Endothelial cell of umbilical vein (primary cell): ENCODE measurements at regions not wholly inside any gene's neighbourhood (a gene's known extent, or its start where the extent isn't known, plus 50 kb on each side); places are given as distances from the start of the nearest gene placed in this dataset.

Experiments used
- BruUV-seq: library from RNA; stranded (reverse); fragments of 400-500 nt; replicated peaks from 2 replicates; lab custom pipeline; 2021; lab: Mats Ljungman, UMichigan
- CTCF ChIA-PET: fragments of 300-600, 350-600 bp; sonication (Branson Sonifier 250); formaldehyde crosslinking; loops from one replicate; lab custom pipeline; 2021; ENCODE audit warnings: antibody characterized with exemption, inconsistent platforms; lab: Charles Lee
- POLR2A ChIA-PET: fragments of 300-600, 350-600 bp; sonication (Branson Sonifier 250); formaldehyde crosslinking; loops from one replicate; lab custom pipeline; 2021; ENCODE audit warnings: antibody characterized with exemption, inconsistent platforms; lab: Charles Lee
- DNase-seq: peaks from one replicate; pipeline ENCODE4 v3.0.0-alpha.2; 2011; ENCODE audit warnings: low read depth, low spot score
- FAIRE-seq: peaks from 2 replicates; lab custom pipeline; 2011; peaks lifted over from hg19 to GRCh38; lab: Jason Lieb, UNC
- H2AFZ ChIP-seq: 2 replicates; pipeline ENCODE4 v1.6.0; 2012; ENCODE audit warnings: low read depth, low read length, control low read depth, inconsistent platforms
- H3K27ac ChIP-seq: 2 replicates; pipeline ENCODE4 v1.5.1; 2011; ENCODE audit warnings: low read depth, mild to moderate bottlenecking, control low read depth, low read length, moderate library complexity; ENCODE audit not compliant: insufficient read depth
- H3K27me3 ChIP-seq, 2 experiments: 2 replicates each; pipeline versions ENCODE4 v1.6.0 to v1.6.1; 2011; ENCODE audit warnings: low read length in 2 of 2, mixed read lengths in 1 of 2; ENCODE audit not compliant: control insufficient read depth in 2 of 2, insufficient read depth in 2 of 2
- H3K36me3 ChIP-seq, 2 experiments: 2 replicates in 1 of 2; 3 replicates in 1 of 2; pipeline ENCODE4 v1.5.1; 2011; ENCODE audit warnings: low read length in 2 of 2, mild to moderate bottlenecking in 1 of 2, moderate library complexity in 1 of 2; ENCODE audit not compliant: control insufficient read depth in 2 of 2, insufficient read depth in 2 of 2; ENCODE audit errors: extremely low read depth in 1 of 2
- H3K4me1 ChIP-seq: 3 replicates; pipeline ENCODE4 v1.5.1; 2011; ENCODE audit warnings: mild to moderate bottlenecking, low read length; ENCODE audit not compliant: control insufficient read depth, insufficient read depth; ENCODE audit errors: extremely low read depth
- H3K4me2 ChIP-seq: 2 replicates; pipeline ENCODE4 v1.6.1; 2011; ENCODE audit warnings: low read length, control low read depth, mixed read lengths; ENCODE audit not compliant: insufficient read depth
- H3K4me3 ChIP-seq, 3 experiments: fragments of 200-600 bp in 1 of 3; sonication (generic), shearing (Covaris generic) in 1 of 3; replicated peaks in 1 of 3; 2 replicates each; pipeline ENCODE4 v1.5.1; 2011 to 2016; ENCODE audit warnings: control low read depth in 3 of 3, low read length in 3 of 3, mild to moderate bottlenecking in 2 of 3, inconsistent platforms in 1 of 3, low read depth in 1 of 3, moderate library complexity in 1 of 3; ENCODE audit not compliant: insufficient read depth in 1 of 3
- H3K79me2 ChIP-seq: 2 replicates; pipeline ENCODE4 v1.6.0; 2012; ENCODE audit warnings: low read length, inconsistent platforms; ENCODE audit not compliant: control insufficient read depth, insufficient read depth
- H3K9ac ChIP-seq: replicated peaks from 2 replicates; pipeline ENCODE3; 2011; ENCODE audit warnings: low read length, control low read depth; ENCODE audit not compliant: insufficient read depth; ENCODE audit errors: extremely low read depth
- H3K9me1 ChIP-seq: replicated peaks from 3 replicates; pipeline ENCODE4 v1.6.0; 2011; ENCODE audit warnings: mild to moderate bottlenecking, low read length; ENCODE audit not compliant: control insufficient read depth, insufficient read depth; ENCODE audit errors: extremely low read depth
- H3K9me3 ChIP-seq: replicated peaks from 2 replicates; pipeline ENCODE4 v1.5.1; 2012; ENCODE audit warnings: low read length, inconsistent platforms; ENCODE audit not compliant: control insufficient read depth, insufficient read depth
- H4K20me1 ChIP-seq: replicated peaks from 2 replicates; pipeline ENCODE3; 2011; ENCODE audit warnings: mild to moderate bottlenecking, low read length; ENCODE audit not compliant: control insufficient read depth, insufficient read depth; ENCODE audit errors: extremely low read depth
- EZH2 ChIP-seq: IDR thresholded peaks from 2 replicates; pipeline ENCODE4 v1.6.1; 2012; ENCODE audit warnings: borderline replicate concordance, low read depth, mild to moderate bottlenecking, moderate library complexity, low read length, inconsistent platforms; ENCODE audit not compliant: severe bottlenecking
- FOS ChIP-seq: IDR thresholded peaks from 2 replicates; pipeline ENCODE4 v1.6.1; 2011; ENCODE audit warnings: mild to moderate bottlenecking, low read length, moderate library complexity, borderline replicate concordance; ENCODE audit not compliant: insufficient read depth
- GATA2 ChIP-seq: IDR thresholded peaks from 2 replicates; pipeline ENCODE4 v1.7.0; 2011; ENCODE audit warnings: low read depth, mild to moderate bottlenecking, moderate library complexity, mixed read lengths, low read length; ENCODE audit not compliant: insufficient read length, insufficient read depth
- JUN ChIP-seq: IDR thresholded peaks from 2 replicates; pipeline ENCODE4 v1.6.1; 2011; ENCODE audit warnings: borderline replicate concordance, low read depth; ENCODE audit not compliant: insufficient read length, insufficient read depth
- MYC ChIP-seq: IDR thresholded peaks from one replicate; pipeline ENCODE4 v1.6.1; 2011; ENCODE audit warnings: mild to moderate bottlenecking, low read depth, low read length
- POLR2A ChIP-seq: IDR thresholded peaks from 2 replicates; pipeline ENCODE4 v1.6.1; 2012; ENCODE audit warnings: low read depth, mild to moderate bottlenecking, control low read depth, low read length
- POLR2AphosphoS5 ChIP-seq: IDR thresholded peaks from 2 replicates; pipeline ENCODE4 v1.6.1; 2012; ENCODE audit warnings: low read depth, mild to moderate bottlenecking, control low read depth, low read length, moderate library complexity; ENCODE audit not compliant: insufficient read depth
- dilution Hi-C: fragments of 300-500 bp; cut with MboI; formaldehyde crosslinking; loops from one replicate; pipeline ENCODE4 v1.15.0; 2019; ENCODE audit warnings: low sequenced_read_pairs; ENCODE audit not compliant: extremely low pct_ligation_motif_present
- intact Hi-C: fragments of 100-400 bp; cut with micrococcal nuclease; formaldehyde crosslinking; loops from one replicate; pipeline ENCODE4 v1.10.0; 2022
- TF ChIP-seq, protein P1 (sequence below): IDR thresholded peaks from 2 replicates; pipeline ENCODE4 v1.6.1; 2011; ENCODE audit not compliant: insufficient read depth, insufficient read length
- TF ChIP-seq, protein P2 (sequence below), 2 donors: IDR thresholded peaks; 1 replicate in 1 of 2; 2 replicates in 1 of 2; pipeline ENCODE4 v1.5.1; 2011; ENCODE audit warnings: low read length in 2 of 2, mild to moderate bottlenecking in 2 of 2, moderate library complexity in 2 of 2, control low read depth in 1 of 2, inconsistent platforms in 1 of 2, low read depth in 1 of 2; ENCODE audit not compliant: insufficient read depth in 1 of 2; ENCODE audit errors: extremely low read depth in 1 of 2

DNA sequence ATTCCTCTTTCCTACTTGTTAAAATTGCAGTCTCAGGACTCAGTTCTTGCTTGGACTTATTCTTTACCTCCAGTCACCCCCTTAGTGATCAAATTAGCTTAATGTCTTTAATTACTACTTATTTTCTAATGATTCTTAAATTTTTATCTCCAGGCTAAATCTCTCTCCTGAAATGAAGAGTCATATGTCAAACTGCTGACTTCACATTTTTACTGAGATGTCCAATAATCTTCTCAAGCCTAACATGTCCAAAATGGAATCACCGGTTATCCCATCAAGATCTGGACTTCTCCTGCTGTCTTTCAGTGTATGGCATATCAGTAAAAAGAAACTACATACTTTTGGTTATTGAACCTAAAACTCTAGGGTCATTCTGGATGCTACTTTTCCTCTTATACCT is 332.3 kb upstream of the HTR2C start:
- no peaks in the 10 kb centered on the region for H3K9me1 ChIP-seq
- no peaks in the 10 kb centered on the region for H3K4me1 ChIP-seq
- CTCF ChIA-PET, result no interaction called here
- H3K36me3 ChIP-seq, result no peaks in the 10 kb centered on the region
- H3K9me3 ChIP-seq, result no peaks in the 10 kb centered on the region
- dilution Hi-C loops (no loop called here), intact Hi-C loops (no loop called here)
- no peak overlapping the region for H3K4me3 ChIP-seq
- no peak for TF ChIP-seq GATA2
- TF ChIP-seq MYC, result no peak
- no peak for TF ChIP-seq EZH2
- TF ChIP-seq, protein P1, sequence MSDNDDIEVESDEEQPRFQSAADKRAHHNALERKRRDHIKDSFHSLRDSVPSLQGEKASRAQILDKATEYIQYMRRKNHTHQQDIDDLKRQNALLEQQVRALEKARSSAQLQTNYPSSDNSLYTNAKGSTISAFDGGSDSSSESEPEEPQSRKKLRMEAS, result no peak
- no peak for TF ChIP-seq POLR2A
- TF ChIP-seq, protein P2, sequence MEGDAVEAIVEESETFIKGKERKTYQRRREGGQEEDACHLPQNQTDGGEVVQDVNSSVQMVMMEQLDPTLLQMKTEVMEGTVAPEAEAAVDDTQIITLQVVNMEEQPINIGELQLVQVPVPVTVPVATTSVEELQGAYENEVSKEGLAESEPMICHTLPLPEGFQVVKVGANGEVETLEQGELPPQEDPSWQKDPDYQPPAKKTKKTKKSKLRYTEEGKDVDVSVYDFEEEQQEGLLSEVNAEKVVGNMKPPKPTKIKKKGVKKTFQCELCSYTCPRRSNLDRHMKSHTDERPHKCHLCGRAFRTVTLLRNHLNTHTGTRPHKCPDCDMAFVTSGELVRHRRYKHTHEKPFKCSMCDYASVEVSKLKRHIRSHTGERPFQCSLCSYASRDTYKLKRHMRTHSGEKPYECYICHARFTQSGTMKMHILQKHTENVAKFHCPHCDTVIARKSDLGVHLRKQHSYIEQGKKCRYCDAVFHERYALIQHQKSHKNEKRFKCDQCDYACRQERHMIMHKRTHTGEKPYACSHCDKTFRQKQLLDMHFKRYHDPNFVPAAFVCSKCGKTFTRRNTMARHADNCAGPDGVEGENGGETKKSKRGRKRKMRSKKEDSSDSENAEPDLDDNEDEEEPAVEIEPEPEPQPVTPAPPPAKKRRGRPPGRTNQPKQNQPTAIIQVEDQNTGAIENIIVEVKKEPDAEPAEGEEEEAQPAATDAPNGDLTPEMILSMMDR (IDR thresholded peaks at IDR 0.05; ENCODE audit: extremely low read depth in 1 of 2, insufficient read depth in 1 of 2, low read depth in 1 of 2, low read length in 2 of 2), result no peak
- no peak for TF ChIP-seq JUN
- TF ChIP-seq POLR2AphosphoS5, result no peak
- no peak for TF ChIP-seq FOS
- no peaks in the 10 kb centered on the region for H3K27me3 ChIP-seq
- H2AFZ ChIP-seq, result no peak overlapping the region
- H3K27ac ChIP-seq, result no peak overlapping the region
- H3K4me2 ChIP-seq, result no peak overlapping the region
- DNase-seq (no peak), FAIRE-seq (peak; percentile 40)
- BruUV-seq, result no TSS peak
- H3K79me2 ChIP-seq, result no peaks in the 10 kb centered on the region
- POLR2A ChIA-PET, result no interaction called here
- H4K20me1 ChIP-seq, result no peaks in the 10 kb centered on the region
- no peak overlapping the region for H3K9ac ChIP-seq
